Adrenal gland (tissue), 9 donors: ENCODE measurements at regions not wholly inside any gene's neighbourhood (a gene's known extent, or its start where the extent isn't known, plus 50 kb on each side); places are given as distances from the start of the nearest gene placed in this dataset.
A peak's percentile ranks its signal among the peaks of the same experiment; 100 is the strongest.

Experiments
- DNase-seq, 7 donors: peaks; one replicate each; pipeline ENCODE4 v3.0.0-alpha.2; 2019 to 2020
- H3K27ac ChIP-seq, 5 donors: fragments of 200-600 bp; sonication (generic) in 4 of 5; 1 replicate in 3 of 5; 2 replicates in 2 of 5; pipeline versions ENCODE4 v1.5.1 to v1.8.0; 2016 to 2020; ENCODE audit warnings: mild to moderate bottlenecking in 1 of 5
- H3K27me3 ChIP-seq: fragments of 200-600 bp; 2 replicates; pipeline ENCODE4 v1.8.0; 2021
- H3K36me3 ChIP-seq, 2 donors: fragments of 200-600 bp; replicated peaks in 1 of 2; 1 replicate in 1 of 2; 2 replicates in 1 of 2; pipeline versions ENCODE4 v1.5.1 to v1.8.0; 2018 to 2022
- H3K4me1 ChIP-seq, 2 donors: fragments of 200-600 bp; replicated peaks in 1 of 2; 1 replicate in 1 of 2; 2 replicates in 1 of 2; pipeline versions ENCODE4 v1.5.1 to v1.8.0; 2018 to 2021
- H3K4me3 ChIP-seq, 4 donors: fragments of 200-600 bp; sonication (generic) in 3 of 4; one replicate each; pipeline ENCODE4 v1.5.1; 2016 to 2018
- H3K9me3 ChIP-seq, 3 donors: fragments of 200-600 bp; sonication (generic) in 1 of 3; replicated peaks in 1 of 3; 1 replicate in 2 of 3; 2 replicates in 1 of 3; pipeline versions ENCODE4 v1.5.1 to v1.8.0; 2016 to 2021
- POLR2A ChIP-seq, 2 donors: fragments of 450-650 bp; IDR thresholded peaks; one replicate each; pipeline ENCODE4 v1.6.1; 2017; ENCODE audit warnings: antibody characterized with exemption in 2 of 2, mild to moderate bottlenecking in 2 of 2, moderate library complexity in 1 of 2
- WGBS, 4 donors: extraction: QIAGEN DNeasy Blood & Tissue Kit in 2 of 4; methylation state at CpG; one replicate each; pipeline versions ENCODE4 v1.1.5 to v1.1.7; 2013 to 2017; 5-methylcytosine and 5-hydroxymethylcytosine counted together
- intact Hi-C, 2 donors: fragments of 100-400 bp; cut with DNase I; formaldehyde crosslinking; loops; one replicate each; pipeline versions ENCODE4 v1.14.1 to v1.15.0; 2022 to 2023
- TF ChIP-seq, protein P1 (sequence below), 6 experiments: fragments of 450-650 bp in 4 of 6; fragments of 200-600 bp in 2 of 6; sonication (generic) in 1 of 6; IDR thresholded peaks; 1 replicate in 5 of 6; 2 replicates in 1 of 6; pipeline versions ENCODE4 v1.5.1 to v1.8.0; 2016 to 2021; ENCODE audit warnings: antibody characterized with exemption in 6 of 6, mild to moderate bottlenecking in 2 of 6, moderate library complexity in 1 of 6
- donor health status: healthy with polysubstance abuse.
- donor health status: Bipolar disorder and iron deficiency.
- donor health status: DM: yes; HTN: yes; CAD: no.
- donor health status: DM: no; HTN: no; CAD: no.
- donor health status: DM: no; HTN: no; CAD: no.

DNA sequence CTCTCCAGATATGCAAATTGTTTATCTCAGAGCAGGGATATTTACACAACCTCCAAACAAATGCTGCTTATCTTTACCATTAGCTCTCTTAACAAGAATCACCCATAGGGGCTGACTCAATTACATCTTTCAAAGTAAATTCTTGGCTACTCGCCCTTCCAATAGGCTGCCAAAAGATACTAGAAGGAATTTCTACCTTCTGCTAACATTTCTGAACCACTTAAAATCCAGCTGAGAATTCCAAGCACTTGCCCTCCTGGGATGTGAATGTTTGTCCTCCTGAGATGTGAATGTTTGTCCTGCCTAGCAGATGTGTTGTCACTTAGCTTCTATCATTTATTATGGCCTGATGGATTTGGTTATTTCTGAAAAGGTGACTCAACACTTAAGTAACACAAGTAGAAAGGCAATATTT, 388.0 kb downstream of the GJA1 start:
- no peak for TF ChIP-seq POLR2A (IDR thresholded peaks at IDR 0.05)
- TF ChIP-seq, protein P1, sequence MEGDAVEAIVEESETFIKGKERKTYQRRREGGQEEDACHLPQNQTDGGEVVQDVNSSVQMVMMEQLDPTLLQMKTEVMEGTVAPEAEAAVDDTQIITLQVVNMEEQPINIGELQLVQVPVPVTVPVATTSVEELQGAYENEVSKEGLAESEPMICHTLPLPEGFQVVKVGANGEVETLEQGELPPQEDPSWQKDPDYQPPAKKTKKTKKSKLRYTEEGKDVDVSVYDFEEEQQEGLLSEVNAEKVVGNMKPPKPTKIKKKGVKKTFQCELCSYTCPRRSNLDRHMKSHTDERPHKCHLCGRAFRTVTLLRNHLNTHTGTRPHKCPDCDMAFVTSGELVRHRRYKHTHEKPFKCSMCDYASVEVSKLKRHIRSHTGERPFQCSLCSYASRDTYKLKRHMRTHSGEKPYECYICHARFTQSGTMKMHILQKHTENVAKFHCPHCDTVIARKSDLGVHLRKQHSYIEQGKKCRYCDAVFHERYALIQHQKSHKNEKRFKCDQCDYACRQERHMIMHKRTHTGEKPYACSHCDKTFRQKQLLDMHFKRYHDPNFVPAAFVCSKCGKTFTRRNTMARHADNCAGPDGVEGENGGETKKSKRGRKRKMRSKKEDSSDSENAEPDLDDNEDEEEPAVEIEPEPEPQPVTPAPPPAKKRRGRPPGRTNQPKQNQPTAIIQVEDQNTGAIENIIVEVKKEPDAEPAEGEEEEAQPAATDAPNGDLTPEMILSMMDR (IDR thresholded peaks at IDR 0.05) = no peak
- no peak for DNase-seq
- intact Hi-C loops = no loop called here
- Histone ChIP-seq H3K36me3 (no peaks in the 10 kb centered on the region), H3K27me3 (no peaks in the 10 kb centered on the region), H3K4me3 (no peak overlapping the region), H3K4me1 (no peaks in the 10 kb centered on the region), H3K9me3 (peaks cover 0 to 6% (median 0%) of the 10 kb centered on the region in 3 donors), H3K27ac (no peak overlapping the region)
- WGBS, 4 donors = 69 to 75% (median 70%) methylated on average over 1 of the region's 1 CpG

DNA sequence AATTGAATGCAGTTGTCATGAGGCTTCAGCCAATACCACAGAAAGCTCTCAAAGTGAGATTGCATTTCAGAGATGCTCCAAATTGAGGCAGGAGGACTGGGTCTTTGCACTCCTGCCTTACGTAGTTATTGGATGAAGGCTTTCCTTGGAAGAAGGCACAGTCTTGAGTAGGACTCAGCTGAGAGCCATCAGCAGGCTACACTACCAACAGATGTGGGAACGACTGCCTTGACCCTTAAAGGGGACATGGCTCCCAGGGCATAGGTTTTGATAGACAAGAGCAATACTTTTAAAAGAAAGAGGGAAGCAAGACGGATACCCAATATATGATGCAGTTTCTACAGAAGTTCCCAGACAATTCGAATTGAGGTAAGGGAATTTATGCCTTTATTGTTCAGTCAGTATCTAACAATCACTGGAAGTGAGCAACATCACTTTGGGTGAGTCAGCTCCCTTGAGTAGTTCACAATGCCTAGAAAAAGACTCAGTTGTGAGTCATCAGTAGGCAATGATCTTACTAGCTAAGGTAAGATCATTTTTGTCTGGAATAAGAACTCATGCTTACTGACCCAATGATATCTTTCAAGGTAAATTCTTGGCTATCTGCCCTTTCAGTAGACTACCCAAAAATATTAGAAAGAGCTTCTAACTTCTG, 390.8 kb downstream of the GJA1 start:
- peak overlapping the region in 1 of 5 donors; percentile 7 for H3K27ac ChIP-seq
- TF ChIP-seq POLR2A (IDR thresholded peaks at IDR 0.05) = no peak
- H3K4me1 ChIP-seq = no peaks in the 10 kb centered on the region
- no peaks in the 10 kb centered on the region for H3K27me3 ChIP-seq
- intact Hi-C loops = no loop called here
- DNase-seq = peak in 2 of 7 donors; percentile 16 to 24
- no peak overlapping the region for H3K4me3 ChIP-seq
- no peaks in the 10 kb centered on the region for H3K36me3 ChIP-seq
- WGBS, 4 donors = 66 to 75% (median 71%) methylated on average over 4 of the region's 4 CpGs
- no peaks in the 10 kb centered on the region for H3K9me3 ChIP-seq

DNA sequence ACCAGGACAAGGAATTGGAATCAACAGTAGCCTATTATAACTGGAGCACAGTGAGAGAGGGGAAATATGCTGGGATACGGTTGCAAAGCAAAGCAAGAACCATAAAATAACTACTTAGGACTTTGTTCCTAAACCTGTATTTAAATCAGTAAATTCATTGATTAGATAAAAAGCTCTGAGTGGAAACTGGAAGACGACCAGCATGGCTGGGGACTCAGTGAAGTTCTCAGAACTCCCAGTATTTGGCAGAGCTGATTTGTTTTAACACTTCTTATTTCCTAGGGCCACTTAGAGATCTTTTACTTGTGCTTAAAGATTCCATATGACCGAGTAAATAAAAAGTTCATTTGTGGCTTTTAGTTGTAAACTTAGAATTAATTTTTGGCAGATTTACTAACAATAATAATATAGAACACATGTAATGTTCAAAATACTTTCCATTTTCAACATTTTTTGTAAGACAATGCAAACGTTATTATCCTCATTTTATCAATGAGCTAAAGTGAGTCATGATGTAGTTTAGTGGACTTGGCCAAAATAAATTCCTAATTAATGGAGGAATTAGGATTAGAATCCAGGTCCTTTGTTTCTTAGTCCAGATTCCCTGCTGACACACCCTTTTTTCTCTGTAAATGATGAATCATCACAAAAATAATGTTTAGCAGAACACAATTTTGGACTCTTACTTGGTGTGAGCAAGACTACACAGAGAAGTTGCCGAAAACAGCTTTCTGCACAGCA, 392.9 kb downstream of the GJA1 start:
- no peak for DNase-seq
- WGBS, 4 donors = 63 to 72% (median 67%) methylated on average over 5 of the region's 5 CpGs
- Histone ChIP-seq H3K27ac (no peak overlapping the region), H3K36me3 (no peaks in the 10 kb centered on the region), H3K27me3 (no peaks in the 10 kb centered on the region), H3K4me1 (no peaks in the 10 kb centered on the region), H3K4me3 (no peak overlapping the region), H3K9me3 (no peaks in the 10 kb centered on the region)
- intact Hi-C loops = no loop called here
- TF ChIP-seq POLR2A (IDR thresholded peaks at IDR 0.05) = no peak
- TF ChIP-seq, protein P1 (IDR thresholded peaks at IDR 0.05) = no peak

DNA sequence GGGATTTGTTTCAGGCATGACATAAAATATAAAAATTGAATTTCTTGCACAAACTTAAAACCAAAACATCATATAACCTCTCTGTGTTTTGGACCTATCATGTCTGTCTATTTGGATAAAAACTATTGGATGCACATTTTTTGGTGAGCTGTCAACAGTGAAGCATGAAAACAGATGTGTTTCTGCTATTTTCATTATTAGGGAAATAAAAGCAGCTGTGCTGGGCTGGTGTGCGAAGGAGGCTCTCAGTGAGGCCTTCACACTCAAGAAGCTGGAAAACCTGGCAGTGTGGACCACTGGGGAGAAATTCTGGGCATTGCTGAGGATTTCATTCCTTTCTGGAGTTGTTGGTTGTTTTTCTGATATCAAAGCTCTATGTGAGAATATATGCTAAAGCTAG, 395.3 kb downstream of the GJA1 start:
- no peaks in the 10 kb centered on the region for H3K9me3 ChIP-seq
- DNase-seq = no peak
- intact Hi-C loops = no loop called here
- H3K27ac ChIP-seq = no peak overlapping the region
- no peaks in the 10 kb centered on the region for H3K27me3 ChIP-seq
- H3K4me3 ChIP-seq = no peak overlapping the region
- TF ChIP-seq POLR2A (IDR thresholded peaks at IDR 0.05) = no peak
- TF ChIP-seq, protein P1 (IDR thresholded peaks at IDR 0.05) = no peak
- no peaks in the 10 kb centered on the region for H3K36me3 ChIP-seq
- WGBS, 4 donors = 68 to 82% (median 76%) methylated on average over 1 of the region's 1 CpG
- H3K4me1 ChIP-seq = no peaks in the 10 kb centered on the region
